Activated T-cell treated with anti-CD3 and anti-CD28 coated beads, Interleukin-2, amount 50 U/mL, for 24 hours (primary cell): ENCODE measurements at regions not wholly inside any gene's neighbourhood (a gene's known extent, or its start where the extent isn't known, plus 50 kb on each side); places are given as distances from the start of the nearest gene placed in this dataset.

Experiments
- DNase-seq: peaks from one replicate; pipeline ENCODE4 v3.0.0-alpha.2; 2020
- H3K27ac Mint-ChIP-seq: 2 replicates; pipeline ENCODE4 v1.8.0; 2020; ENCODE audit warnings: mild to moderate bottlenecking, mixed read lengths
- H3K27me3 Mint-ChIP-seq: 2 replicates; pipeline ENCODE4 v1.8.0; 2020; ENCODE audit warnings: mixed read lengths
- H3K36me3 Mint-ChIP-seq: 2 replicates; pipeline ENCODE4 v1.8.0; 2020; ENCODE audit warnings: low read depth, mixed read lengths
- H3K4me1 Mint-ChIP-seq: 2 replicates; pipeline ENCODE4 v1.8.0; 2020; ENCODE audit warnings: low read depth, mixed read lengths
- H3K4me3 Mint-ChIP-seq: 2 replicates; pipeline ENCODE4 v1.8.0; 2020; ENCODE audit warnings: mild to moderate bottlenecking, moderate library complexity, mixed read lengths
- H3K9me3 Mint-ChIP-seq: 2 replicates; pipeline ENCODE4 v1.8.0; 2020; ENCODE audit warnings: mixed read lengths

DNA sequence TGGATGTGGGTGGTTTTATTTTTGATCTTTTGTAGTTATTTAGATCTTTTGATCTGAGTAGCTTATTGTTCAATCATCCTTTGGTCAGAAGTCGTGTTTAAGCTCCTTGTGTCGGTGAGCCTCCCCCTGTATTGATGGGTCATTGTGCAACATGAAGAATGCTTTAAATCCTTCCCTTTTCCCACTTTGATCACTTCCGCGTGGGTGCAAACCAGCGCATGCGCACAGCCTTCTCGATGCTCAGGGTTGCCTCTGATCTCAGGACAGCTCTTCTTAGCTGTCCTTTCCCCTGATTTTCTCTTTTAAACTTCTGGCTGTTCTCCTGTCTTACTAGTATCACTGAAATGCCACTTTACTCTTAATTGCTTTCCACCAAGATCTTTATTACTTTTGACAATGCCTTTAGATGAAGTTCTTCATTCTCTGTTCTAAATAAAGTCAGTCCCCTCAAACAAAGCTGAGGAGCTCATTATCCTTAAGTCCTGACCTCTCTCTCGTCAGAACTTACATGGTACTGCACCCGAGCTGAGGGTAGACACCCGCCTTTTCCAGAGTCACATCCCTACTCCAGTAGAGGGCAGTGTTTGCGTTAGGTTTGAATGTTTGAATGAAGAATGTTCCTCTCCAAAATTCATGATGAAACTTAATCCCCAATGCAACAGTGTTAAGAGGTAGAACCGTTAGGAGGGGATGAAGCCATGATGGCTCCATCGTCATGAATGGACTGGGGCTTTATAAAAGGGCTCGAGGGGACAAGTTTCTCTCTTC lies 547.9 kb upstream of the TMPRSS15 start:
- no peak for DNase-seq
- Mint-ChIP-seq H3K9me3 (peaks cover 17% of the 10 kb centered on the region), H3K27ac (no peak overlapping the region), H3K4me3 (no peak overlapping the region), H3K27me3 (no peaks in the 10 kb centered on the region), H3K36me3 (no peaks in the 10 kb centered on the region), H3K4me1 (no peaks in the 10 kb centered on the region)

DNA sequence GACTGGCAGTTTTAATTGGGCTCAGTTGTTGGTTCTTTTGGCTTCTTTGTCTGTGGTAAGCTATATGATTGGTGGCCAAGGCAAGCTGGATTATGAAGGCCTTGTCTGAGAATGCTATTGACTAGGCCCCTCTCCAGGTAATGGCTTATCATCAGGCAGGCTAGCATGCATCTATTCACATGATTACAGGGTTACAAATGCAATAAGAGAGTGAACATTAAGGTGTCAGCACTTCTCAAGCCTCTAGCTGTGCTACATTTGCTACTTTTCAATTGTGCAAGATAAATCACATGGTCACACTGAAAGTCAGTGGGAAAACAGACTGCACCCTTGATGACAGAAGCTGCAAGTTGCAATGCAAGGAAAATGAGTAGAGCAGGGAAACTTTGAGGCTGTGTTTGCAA lies 550.9 kb upstream of the TMPRSS15 start:
- H3K9me3 Mint-ChIP-seq: peaks cover 12% of the 10 kb centered on the region
- no peak for DNase-seq
- H3K27me3 Mint-ChIP-seq: no peaks in the 10 kb centered on the region
- no peak overlapping the region for H3K27ac Mint-ChIP-seq
- H3K36me3 Mint-ChIP-seq: no peaks in the 10 kb centered on the region
- H3K4me3 Mint-ChIP-seq: no peak overlapping the region
- no peaks in the 10 kb centered on the region for H3K4me1 Mint-ChIP-seq

DNA sequence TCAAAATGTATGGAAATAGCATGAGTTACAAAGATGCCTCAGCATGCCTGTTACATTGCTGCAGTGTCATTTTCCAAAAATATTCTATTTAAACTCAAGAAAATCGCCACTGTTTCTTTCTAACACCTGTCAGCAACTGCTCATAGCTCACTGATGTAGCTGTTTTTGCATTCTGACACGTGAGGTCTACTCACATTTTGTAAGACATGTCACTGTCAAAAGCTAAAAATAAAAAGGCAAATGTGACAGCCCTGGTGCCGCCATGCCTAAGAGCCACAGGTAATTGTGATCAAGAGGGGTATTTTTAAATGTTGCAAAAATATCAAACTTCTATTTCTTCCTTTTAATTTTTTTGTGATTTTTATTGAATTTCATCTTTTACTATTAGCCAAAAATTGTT lies 556.2 kb upstream of the TMPRSS15 start:
- no peaks in the 10 kb centered on the region for H3K27me3 Mint-ChIP-seq
- no peaks in the 10 kb centered on the region for H3K9me3 Mint-ChIP-seq
- no peak overlapping the region for H3K4me3 Mint-ChIP-seq
- DNase-seq: no peak
- H3K36me3 Mint-ChIP-seq: no peaks in the 10 kb centered on the region
- no peak overlapping the region for H3K27ac Mint-ChIP-seq
- no peaks in the 10 kb centered on the region for H3K4me1 Mint-ChIP-seq

DNA sequence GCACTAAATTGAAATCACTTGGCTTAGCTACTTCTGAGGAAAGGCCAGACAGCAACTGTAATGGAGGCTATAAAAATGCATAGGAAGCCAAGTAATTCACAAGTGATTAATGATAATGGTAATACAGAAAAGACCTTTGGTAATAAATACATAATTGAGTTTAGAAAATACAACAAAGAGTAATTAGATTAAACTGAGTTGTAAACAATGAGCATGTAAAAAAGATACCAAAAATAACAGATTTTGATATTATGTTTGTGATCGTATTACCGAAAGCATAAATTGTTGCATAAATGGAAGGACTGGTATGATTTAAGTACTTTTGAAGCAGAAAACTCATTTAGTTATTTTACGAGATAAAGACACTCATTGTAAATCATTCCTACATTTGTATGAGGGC lies 556.7 kb upstream of the TMPRSS15 start:
- no peaks in the 10 kb centered on the region for H3K4me1 Mint-ChIP-seq
- no peak overlapping the region for H3K27ac Mint-ChIP-seq
- no peaks in the 10 kb centered on the region for H3K27me3 Mint-ChIP-seq
- H3K9me3 Mint-ChIP-seq: no peaks in the 10 kb centered on the region
- no peaks in the 10 kb centered on the region for H3K36me3 Mint-ChIP-seq
- H3K4me3 Mint-ChIP-seq: no peak overlapping the region
- no peak for DNase-seq

DNA sequence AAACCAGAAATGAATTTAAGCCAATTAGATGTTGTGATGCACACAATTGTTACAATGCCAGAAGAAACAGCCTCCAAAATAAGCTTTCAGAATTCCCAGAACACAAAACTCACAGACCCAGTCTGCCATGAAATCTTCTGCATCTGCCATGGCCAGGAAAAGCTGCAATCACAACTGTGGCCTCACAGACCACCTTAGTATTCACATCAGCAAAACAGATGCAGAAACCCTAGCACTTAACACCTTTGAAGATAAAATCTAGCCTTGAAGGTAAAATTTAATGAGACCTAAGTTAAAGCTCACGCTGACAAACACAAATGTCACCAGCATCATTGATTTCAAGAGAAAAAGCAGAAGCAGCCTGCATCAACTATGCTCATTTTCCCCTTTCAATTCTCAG lies 566.8 kb upstream of the TMPRSS15 start:
- no peak for DNase-seq
- no peak overlapping the region for H3K27ac Mint-ChIP-seq
- no peaks in the 10 kb centered on the region for H3K27me3 Mint-ChIP-seq
- no peaks in the 10 kb centered on the region for H3K36me3 Mint-ChIP-seq
- H3K9me3 Mint-ChIP-seq: peaks cover 8% of the 10 kb centered on the region
- no peak overlapping the region for H3K4me3 Mint-ChIP-seq
- no peaks in the 10 kb centered on the region for H3K4me1 Mint-ChIP-seq

DNA sequence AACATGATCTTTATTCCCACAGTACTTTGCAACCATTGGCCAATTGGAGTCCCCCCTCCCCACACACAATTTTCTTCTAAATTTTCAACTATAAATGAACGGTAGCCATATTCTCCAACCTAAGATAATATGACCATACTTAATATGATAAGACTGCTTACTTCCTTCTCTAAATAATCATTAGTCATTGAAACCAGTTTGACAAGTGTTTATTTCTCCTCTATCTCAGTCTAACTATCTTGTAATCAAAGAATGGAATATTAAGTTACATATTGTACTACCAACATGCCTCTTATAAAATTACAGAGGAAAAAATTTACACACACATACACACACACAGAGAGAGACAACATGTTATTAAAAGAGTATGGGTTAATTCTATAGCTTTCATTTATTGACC lies 567.4 kb upstream of the TMPRSS15 start:
- no peak for DNase-seq
- H3K4me3 Mint-ChIP-seq: no peak overlapping the region
- H3K36me3 Mint-ChIP-seq: no peaks in the 10 kb centered on the region
- no peaks in the 10 kb centered on the region for H3K27me3 Mint-ChIP-seq
- peaks cover 8% of the 10 kb centered on the region for H3K9me3 Mint-ChIP-seq
- H3K27ac Mint-ChIP-seq: no peak overlapping the region
- H3K4me1 Mint-ChIP-seq: no peaks in the 10 kb centered on the region

DNA sequence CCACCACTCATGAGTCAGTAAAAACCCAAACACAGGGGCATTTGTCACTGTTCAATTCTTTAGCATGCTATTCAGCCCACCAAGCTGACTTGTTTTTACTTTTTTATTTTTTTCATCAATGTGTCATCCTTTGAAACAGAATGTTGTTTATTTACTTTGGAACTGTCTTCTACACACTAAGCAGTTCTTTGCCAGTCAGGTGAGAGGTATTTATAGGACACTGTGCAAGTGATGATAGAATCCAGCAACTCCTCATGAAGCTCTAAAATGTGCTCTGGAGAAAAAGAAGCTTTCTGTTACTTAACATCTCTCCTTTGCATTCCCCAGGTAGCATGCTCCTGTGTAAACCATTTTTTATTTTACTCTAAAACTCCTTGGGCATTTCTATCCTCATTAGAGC lies 582.0 kb upstream of the TMPRSS15 start:
- Mint-ChIP-seq H3K27ac (no peak overlapping the region), H3K36me3 (no peaks in the 10 kb centered on the region), H3K4me3 (no peak overlapping the region), H3K9me3 (peaks cover 16% of the 10 kb centered on the region), H3K4me1 (no peaks in the 10 kb centered on the region), H3K27me3 (no peaks in the 10 kb centered on the region)
- no peak for DNase-seq

DNA sequence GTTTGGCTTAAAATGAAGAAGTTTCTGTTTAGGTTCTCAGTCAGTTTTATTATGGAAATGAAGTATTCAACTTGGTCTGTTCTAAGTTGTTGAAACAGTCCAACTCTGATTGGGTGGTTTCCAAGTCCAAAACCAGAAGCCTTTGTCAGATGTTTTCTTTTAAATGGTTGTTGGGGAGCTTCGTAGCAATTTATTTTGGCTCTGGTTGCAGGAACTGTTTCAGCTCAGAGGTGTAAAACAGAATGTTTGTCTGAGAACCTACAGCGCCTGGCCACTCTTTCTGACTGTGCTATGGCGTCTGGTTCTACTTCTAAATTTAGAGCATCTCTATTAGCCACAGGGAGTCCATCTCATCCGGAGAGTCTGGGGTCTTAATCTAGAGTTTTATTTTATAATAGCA lies 582.6 kb upstream of the TMPRSS15 start:
- Mint-ChIP-seq H3K27ac (no peak overlapping the region), H3K4me3 (no peak overlapping the region), H3K9me3 (peaks cover 16% of the 10 kb centered on the region), H3K27me3 (no peaks in the 10 kb centered on the region), H3K4me1 (no peaks in the 10 kb centered on the region), H3K36me3 (no peaks in the 10 kb centered on the region)
- no peak for DNase-seq

DNA sequence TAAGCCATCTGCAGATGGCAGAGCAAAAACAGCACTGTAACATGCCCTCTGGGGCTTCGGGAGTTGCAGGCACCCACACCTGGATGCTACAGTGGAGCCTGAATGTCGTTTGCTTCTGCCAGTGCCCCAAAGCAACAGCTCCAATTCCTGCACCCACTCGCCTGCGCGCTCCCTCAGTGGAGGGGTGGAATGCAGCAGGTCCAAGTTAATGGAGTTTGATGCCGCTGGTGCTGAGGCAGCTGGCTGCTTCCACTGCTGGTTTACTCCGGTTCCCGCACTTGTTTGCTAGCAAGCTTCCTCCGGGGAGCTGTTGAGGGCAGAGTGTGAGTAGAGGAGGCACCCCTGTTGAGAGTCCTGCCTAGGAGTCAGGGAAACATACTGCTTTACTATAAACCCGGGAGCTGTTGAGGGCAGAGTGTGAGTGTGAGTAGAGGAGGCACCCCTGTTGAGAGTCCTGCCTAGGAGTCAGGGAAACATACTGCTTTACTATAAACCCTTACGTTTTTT lies 584.0 kb upstream of the TMPRSS15 start:
- no peak for DNase-seq
- H3K4me3 Mint-ChIP-seq: no peak overlapping the region
- no peaks in the 10 kb centered on the region for H3K4me1 Mint-ChIP-seq
- no peaks in the 10 kb centered on the region for H3K36me3 Mint-ChIP-seq
- H3K27ac Mint-ChIP-seq: no peak overlapping the region
- H3K9me3 Mint-ChIP-seq: peaks cover 16% of the 10 kb centered on the region
- H3K27me3 Mint-ChIP-seq: no peaks in the 10 kb centered on the region

DNA sequence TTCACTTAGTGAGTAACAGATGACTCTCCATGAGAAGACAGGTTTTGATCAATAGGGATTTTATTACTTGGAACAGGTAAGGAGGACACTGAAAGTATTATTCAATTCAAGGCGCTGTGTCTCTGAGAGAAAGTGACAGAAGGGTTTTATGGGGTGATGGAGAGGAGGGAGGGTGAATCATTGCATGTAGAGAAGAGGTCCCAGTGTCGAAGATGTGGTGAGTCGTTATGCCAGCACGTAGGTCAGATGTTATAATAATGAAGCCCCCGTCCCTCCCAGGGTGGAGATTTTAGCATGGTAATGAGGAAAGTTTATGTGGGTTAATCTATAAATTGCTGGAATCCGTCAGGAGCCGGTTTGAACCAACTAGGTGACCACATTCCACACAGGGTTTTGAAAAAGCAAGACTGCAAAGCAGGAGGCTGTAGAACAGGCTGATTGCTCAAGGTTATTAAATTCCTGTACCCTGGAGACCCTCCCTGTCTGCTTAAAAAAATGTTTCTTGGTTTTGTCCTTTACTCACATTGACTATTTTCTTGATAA lies 586.4 kb upstream of the TMPRSS15 start:
- Mint-ChIP-seq H3K27ac (no peak overlapping the region), H3K4me1 (no peaks in the 10 kb centered on the region), H3K27me3 (no peaks in the 10 kb centered on the region), H3K4me3 (no peak overlapping the region), H3K36me3 (no peaks in the 10 kb centered on the region), H3K9me3 (peaks cover 12% of the 10 kb centered on the region)
- no peak for DNase-seq

DNA sequence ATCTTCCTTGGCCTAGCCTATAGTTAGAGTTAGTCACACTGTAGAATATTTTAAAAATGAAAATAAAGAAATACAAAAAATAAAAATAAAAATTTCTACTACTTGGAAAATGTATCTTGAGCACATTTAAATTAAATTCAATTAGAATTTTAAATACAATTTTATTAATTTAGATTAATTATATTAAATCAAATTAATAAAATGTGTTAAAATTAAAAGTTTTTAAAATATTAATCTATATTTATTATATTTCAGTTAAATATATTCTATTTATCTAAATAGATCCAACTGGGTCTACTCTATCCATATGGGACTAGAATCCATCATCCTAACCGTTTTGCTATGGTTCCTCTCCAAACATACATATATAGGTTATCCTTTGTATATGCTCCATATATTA lies 588.3 kb upstream of the TMPRSS15 start:
- Mint-ChIP-seq H3K4me3 (no peak overlapping the region), H3K27ac (no peak overlapping the region), H3K27me3 (no peaks in the 10 kb centered on the region), H3K9me3 (peaks cover 12% of the 10 kb centered on the region), H3K36me3 (no peaks in the 10 kb centered on the region), H3K4me1 (no peaks in the 10 kb centered on the region)
- DNase-seq: no peak

DNA sequence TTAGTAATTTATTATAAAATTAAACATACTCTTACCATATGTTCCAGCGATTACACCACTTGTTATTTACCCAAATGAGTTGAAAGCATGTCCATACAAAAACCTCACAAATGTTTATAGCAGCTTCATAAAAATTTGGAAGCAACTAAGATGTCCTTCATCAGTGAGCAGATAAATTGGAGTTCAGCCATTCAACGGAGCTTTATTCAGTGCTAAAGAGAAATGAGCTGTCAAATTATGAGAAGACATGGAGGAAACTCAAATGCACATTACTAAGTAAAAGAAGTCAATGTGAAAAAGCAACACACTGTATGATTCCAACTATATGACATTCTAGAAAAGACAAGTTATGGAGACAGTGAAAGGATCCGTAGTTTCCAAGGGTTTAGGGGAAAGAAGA lies 606.7 kb upstream of the TMPRSS15 start:
- H3K4me1 Mint-ChIP-seq: no peaks in the 10 kb centered on the region

DNA sequence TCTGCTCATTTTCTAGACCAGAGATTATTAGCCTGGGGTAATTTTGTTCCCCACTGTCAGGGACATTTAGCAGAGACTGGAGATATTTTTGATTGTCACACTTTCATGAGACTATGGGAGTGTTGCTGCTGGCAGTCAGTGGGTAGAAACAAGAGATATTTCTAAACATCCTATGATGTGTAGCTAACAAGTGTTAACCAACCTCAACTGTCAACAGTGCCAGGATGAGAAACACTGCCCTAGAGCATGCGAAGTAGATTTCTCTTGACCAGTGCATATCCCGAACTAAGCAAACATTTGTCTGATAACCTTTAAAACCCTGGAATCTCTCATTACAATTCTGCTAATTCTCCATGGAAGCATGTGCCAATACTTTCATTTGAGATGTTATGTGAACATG lies 607.4 kb upstream of the TMPRSS15 start:
- H3K36me3 Mint-ChIP-seq: no peaks in the 10 kb centered on the region
- H3K4me3 Mint-ChIP-seq: no peak overlapping the region
- no peak overlapping the region for H3K27ac Mint-ChIP-seq
- peaks cover 10% of the 10 kb centered on the region for H3K9me3 Mint-ChIP-seq
- DNase-seq: no peak
- H3K4me1 Mint-ChIP-seq: no peaks in the 10 kb centered on the region
- no peaks in the 10 kb centered on the region for H3K27me3 Mint-ChIP-seq

More for the DNA sequence above, 606.7 kb upstream of the TMPRSS15 start:
- Mint-ChIP-seq H3K9me3 (peaks cover 10% of the 10 kb centered on the region), H3K36me3 (no peaks in the 10 kb centered on the region), H3K27me3 (no peaks in the 10 kb centered on the region), H3K27ac (no peak overlapping the region), H3K4me3 (no peak overlapping the region)
- no peak for DNase-seq

DNA sequence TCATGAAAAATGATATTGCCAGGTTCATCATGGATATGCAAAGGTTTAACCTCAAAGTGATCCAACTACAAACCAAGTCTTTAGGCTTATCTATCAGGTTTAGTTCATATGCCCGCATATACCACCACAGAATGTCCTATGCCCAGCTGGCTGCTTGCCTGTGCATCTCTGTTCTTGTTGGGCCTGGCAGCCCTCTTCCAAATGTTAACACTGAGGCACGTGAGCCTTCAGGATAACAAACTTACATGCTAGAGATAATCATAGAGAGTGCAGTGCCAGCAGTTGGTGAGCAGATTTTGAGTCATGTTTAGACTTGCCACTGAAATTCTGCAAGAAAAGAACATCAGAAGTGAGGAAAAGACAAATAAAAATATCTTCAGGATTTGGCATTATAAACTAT lies 607.9 kb upstream of the TMPRSS15 start:
- Mint-ChIP-seq H3K36me3 (no peaks in the 10 kb centered on the region), H3K27ac (no peak overlapping the region), H3K27me3 (no peaks in the 10 kb centered on the region), H3K9me3 (peaks cover 10% of the 10 kb centered on the region), H3K4me1 (no peaks in the 10 kb centered on the region), H3K4me3 (no peak overlapping the region)
- DNase-seq: no peak

DNA sequence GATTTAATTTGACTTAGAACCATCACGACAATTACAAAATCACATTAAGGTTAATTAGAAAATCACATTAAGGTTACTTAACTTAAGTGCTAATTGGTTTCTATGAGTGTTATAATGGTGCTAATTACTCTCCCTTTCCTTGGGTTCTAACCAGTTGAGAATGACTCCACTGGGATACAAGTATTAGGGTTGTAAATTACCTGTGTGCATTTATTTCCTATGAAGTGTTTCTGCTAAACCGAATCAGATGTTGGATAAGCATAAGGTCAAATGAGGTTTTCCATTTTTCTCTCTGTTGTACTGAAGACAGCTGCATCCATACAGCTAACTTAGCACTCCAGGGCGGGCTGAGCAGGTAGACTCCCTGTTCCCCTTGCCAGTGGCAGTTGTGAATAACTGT lies 610.3 kb upstream of the TMPRSS15 start:
- DNase-seq: no peak
- H3K4me1 Mint-ChIP-seq: no peaks in the 10 kb centered on the region
- peaks cover 8% of the 10 kb centered on the region for H3K9me3 Mint-ChIP-seq
- H3K27ac Mint-ChIP-seq: no peak overlapping the region
- H3K4me3 Mint-ChIP-seq: no peak overlapping the region
- H3K27me3 Mint-ChIP-seq: no peaks in the 10 kb centered on the region
- H3K36me3 Mint-ChIP-seq: no peaks in the 10 kb centered on the region
